Cardiac muscle cell (in vitro differentiated cells and primary cell): ENCODE measurements at regions not wholly inside any gene's neighbourhood (a gene's known extent, or its start where the extent isn't known, plus 50 kb on each side); places are given as distances from the start of the nearest gene placed in this dataset.
A peak's percentile ranks its signal among the peaks of the same experiment; 100 is the strongest.

Source experiments
- DNase-seq, 2 donors: peaks; one replicate each; pipeline versions ENCODE4 v3.0.0 to v3.0.0-alpha.2; 2010 to 2017; ENCODE audit warnings: low read depth in 1 of 2, low spot score in 1 of 2
- H3K27ac ChIP-seq: fragments of 200-600 bp; sonication (generic); 2 replicates; pipeline ENCODE4 v1.5.1; 2016
- H3K27me3 ChIP-seq: fragments of 200-600 bp; sonication (generic); 2 replicates; pipeline ENCODE4 v1.6.0; 2016; ENCODE audit warnings: control low read depth
- H3K36me3 ChIP-seq: fragments of 200-600 bp; sonication (generic); 2 replicates; pipeline ENCODE4 v1.5.1; 2016; ENCODE audit warnings: control low read depth
- H3K4me1 ChIP-seq: fragments of 200-600 bp; sonication (generic); 2 replicates; pipeline ENCODE4 v1.8.1; 2017; ENCODE audit warnings: low read depth, mild to moderate bottlenecking, mixed run types
- H3K4me3 ChIP-seq: fragments of 200-600 bp; sonication (generic); 2 replicates; pipeline ENCODE4 v1.5.1; 2016; ENCODE audit warnings: mild to moderate bottlenecking
- H3K9me3 ChIP-seq: fragments of 200-600 bp; sonication (generic); 2 replicates; pipeline ENCODE4 v1.5.1; 2017; ENCODE audit warnings: low read depth, mild to moderate bottlenecking, control low read depth
- CTCF ChIP-seq: IDR thresholded peaks from 2 replicates; pipeline ENCODE4 v1.5.1; 2012; ENCODE audit warnings: low read depth, mild to moderate bottlenecking, low read length

GRCh38 chr17:72266112-72266775 is 145.4 kb downstream of the SOX9 start:
- H3K36me3 ChIP-seq, result no peaks in the 10 kb centered on the region
- H3K27ac ChIP-seq, result no peak overlapping the region
- no peaks in the 10 kb centered on the region for H3K27me3 ChIP-seq
- H3K4me1 ChIP-seq, result no peaks in the 10 kb centered on the region
- no peak overlapping the region for H3K4me3 ChIP-seq
- TF ChIP-seq CTCF, result no peak
- no peak for DNase-seq
- H3K9me3 ChIP-seq, result no peaks in the 10 kb centered on the region

GRCh38 chr17:72267601-72268000 is 146.8 kb downstream of the SOX9 start:
- H3K4me1 ChIP-seq, result no peaks in the 10 kb centered on the region

GRCh38 chr17:72268431-72268830 is 147.6 kb downstream of the SOX9 start:
- DNase-seq, result no peak
- Histone ChIP-seq H3K27ac (no peak overlapping the region), H3K9me3 (no peaks in the 10 kb centered on the region), H3K4me3 (no peak overlapping the region), H3K36me3 (no peaks in the 10 kb centered on the region), H3K27me3 (no peaks in the 10 kb centered on the region), H3K4me1 (no peaks in the 10 kb centered on the region)
- TF ChIP-seq CTCF, result no peak

More at GRCh38 chr17:72267601-72268000, 146.8 kb downstream of the SOX9 start:
- H3K9me3 ChIP-seq, result no peaks in the 10 kb centered on the region
- H3K27me3 ChIP-seq, result no peaks in the 10 kb centered on the region
- no peaks in the 10 kb centered on the region for H3K36me3 ChIP-seq
- DNase-seq, result peak in 1 of 2 donors; percentile 2
- no peak overlapping the region for H3K27ac ChIP-seq
- no peak overlapping the region for H3K4me3 ChIP-seq
- TF ChIP-seq CTCF, result no peak

GRCh38 chr17:72270273-72270924 is 149.6 kb downstream of the SOX9 start:
- DNase-seq, result peak in 1 of 2 donors; percentile 57
- no peaks in the 10 kb centered on the region for H3K36me3 ChIP-seq
- no peaks in the 10 kb centered on the region for H3K4me1 ChIP-seq
- no peak overlapping the region for H3K4me3 ChIP-seq
- no peaks in the 10 kb centered on the region for H3K9me3 ChIP-seq
- no peak overlapping the region for H3K27ac ChIP-seq
- no peaks in the 10 kb centered on the region for H3K27me3 ChIP-seq
- no peak for TF ChIP-seq CTCF

- no peaks in the 10 kb centered on the region for H3K9me3 ChIP-seq
- no peak overlapping the region for H3K27ac ChIP-seq
- no peak for TF ChIP-seq CTCF
- no peaks in the 10 kb centered on the region for H3K36me3 ChIP-seq
- no peak overlapping the region for H3K4me3 ChIP-seq
- no peak for DNase-seq
- no peaks in the 10 kb centered on the region for H3K27me3 ChIP-seq
- H3K4me1 ChIP-seq, result no peaks in the 10 kb centered on the region
These were observed 150.8 kb downstream of the SOX9 start for GRCh38 chr17:72271603-72272002.
